GM18870 (cell line): ENCODE measurements at regions not wholly inside any gene's neighbourhood (a gene's known extent, or its start where the extent isn't known, plus 50 kb on each side); places are given as distances from the start of the nearest gene placed in this dataset.

ENCODE experiments used
- ATAC-seq: cut with Tn5 transposase; IDR thresholded peaks from one replicate; pipeline ENCODE4 v1.9.1; 2021; ENCODE audit warnings: moderate library complexity; ENCODE audit not compliant: unreplicated experiment

GRCh38 chr16:86765389-86766026, 187.2 kb downstream of the FOXL1 start:
- ATAC-seq, result no peak

DNA sequence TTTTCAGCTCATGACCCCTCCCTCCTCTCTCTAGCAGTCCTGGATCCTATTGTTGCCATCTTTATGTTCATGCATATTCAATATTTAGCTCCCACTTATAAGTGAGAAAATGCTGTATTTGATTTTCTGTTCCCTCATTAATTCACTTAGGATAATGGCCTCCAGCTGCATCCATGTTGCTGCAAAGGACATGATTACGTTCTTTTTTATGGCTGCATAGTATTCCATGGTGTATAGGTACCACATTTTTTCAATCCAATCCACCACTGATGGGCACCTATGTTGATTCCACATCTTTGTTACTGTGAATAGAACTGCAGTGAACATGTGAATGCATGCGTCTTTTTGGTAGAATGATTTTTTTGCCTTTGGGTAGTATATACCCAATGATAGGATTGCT, 188.4 kb downstream of the FOXL1 start:
- no peak for ATAC-seq

DNA sequence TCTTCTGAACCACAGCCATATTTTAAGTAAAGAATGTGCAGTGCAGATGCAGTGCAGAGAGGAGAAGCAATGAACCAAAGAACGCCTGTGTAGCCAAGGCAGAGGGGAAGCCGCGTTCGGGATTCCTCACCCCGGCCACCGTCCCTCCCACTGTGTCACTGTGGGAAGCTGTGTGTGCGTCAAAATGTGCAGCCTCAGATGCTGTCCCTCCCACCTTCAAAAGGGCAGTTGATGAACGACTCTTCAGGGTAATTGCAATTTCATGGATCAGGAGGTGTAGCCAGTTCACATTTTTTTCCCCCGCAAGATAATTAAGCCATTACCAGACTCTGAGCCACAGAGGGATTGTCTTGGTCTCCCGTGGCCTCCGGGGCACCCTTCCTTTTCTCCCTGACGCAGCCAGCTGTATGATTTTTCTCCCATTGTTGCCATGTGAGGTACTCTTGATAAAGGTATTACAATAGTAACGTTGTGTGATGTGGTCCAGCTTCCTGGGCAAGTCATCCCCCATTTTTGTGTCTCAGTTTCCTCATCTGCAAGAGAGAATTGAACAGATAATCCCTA, 190.0 kb downstream of the FOXL1 start:
- no peak for ATAC-seq

- ATAC-seq, result no peak
Measured at GRCh38 chr16:86768999-86769398, 190.7 kb downstream of the FOXL1 start.

DNA sequence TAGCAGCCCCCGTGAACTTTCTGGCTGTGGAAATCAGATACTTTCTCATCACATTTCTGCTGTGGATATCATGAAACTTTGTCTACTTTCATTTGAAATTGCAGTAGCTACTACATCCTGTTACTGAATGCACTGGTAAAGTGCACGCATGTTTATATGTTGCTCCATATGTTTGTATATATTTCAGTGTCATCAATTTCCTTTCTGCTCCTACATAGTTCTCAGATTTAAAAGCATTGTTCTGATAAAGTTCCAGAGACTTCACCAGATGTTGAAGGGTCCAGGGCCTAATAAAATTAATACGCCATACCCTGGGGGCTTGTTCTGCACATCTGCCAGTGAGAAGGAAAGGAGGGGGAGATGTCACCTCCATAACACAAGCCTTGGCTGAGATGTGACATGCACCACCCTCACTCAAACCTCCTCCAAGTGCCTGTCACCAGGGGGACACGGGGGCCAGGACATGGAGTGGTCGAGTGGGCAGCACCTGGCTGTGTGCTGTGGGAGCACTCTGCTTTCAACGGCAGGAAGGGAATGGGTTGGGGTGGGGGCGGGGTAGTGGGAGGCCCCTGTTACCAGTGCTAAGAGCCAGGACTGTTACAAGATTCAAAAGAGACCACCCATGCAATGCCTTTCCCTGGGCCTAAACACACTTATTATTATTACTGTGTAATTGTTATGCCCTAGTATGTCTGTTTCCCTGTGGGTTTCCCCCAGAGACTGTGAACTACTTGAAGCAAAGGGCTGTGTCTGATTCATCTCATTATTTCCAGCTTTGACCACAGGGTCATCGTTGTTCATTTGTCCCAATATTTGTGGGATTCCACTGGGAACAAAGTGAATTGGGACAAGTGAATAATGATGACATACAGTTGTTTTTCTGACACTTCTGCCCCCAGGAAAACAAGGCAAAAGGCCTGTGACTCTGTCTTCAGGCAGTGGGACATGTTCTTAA, 193.4 kb downstream of the FOXL1 start:
- no peak for ATAC-seq

GRCh38 chr16:86772671-86773353, 194.5 kb downstream of the FOXL1 start:
- no peak for ATAC-seq

DNA sequence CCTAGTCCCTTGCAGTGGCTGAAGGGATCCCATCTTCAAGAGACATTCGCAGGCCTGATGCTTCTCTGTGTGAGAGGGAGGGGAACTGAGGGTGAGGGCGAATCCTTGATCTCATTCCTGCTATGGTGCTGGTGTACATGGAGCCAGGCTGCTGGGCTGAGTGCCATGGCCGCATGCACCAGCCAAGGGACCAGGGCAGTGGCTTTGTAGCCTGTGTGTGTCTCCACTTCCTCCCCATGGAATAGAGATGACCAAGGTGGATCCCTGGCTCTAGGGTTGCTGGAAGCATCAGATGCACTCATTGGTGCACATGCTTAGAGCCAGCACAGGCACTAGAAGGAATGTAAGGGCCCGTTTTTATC, 195.0 kb downstream of the FOXL1 start:
- ATAC-seq, result no peak

GRCh38 chr16:86774931-86775330, 196.6 kb downstream of the FOXL1 start:
- ATAC-seq, result no peak

GRCh38 chr16:86775511-86775921, 197.2 kb downstream of the FOXL1 start:
- no peak for ATAC-seq

GRCh38 chr16:86777381-86777946, 199.1 kb downstream of the FOXL1 start:
- ATAC-seq, result no peak

- ATAC-seq, result no peak
Measured at GRCh38 chr16:86778108-86778745, 199.9 kb downstream of the FOXL1 start.

GRCh38 chr16:86778978-86779377, 200.6 kb downstream of the FOXL1 start:
- no peak for ATAC-seq

GRCh38 chr16:86781046-86781445, 202.7 kb downstream of the FOXL1 start:
- ATAC-seq, result no peak

GRCh38 chr16:86783636-86784626, 205.6 kb downstream of the FOXL1 start:
- ATAC-seq, result no peak

DNA sequence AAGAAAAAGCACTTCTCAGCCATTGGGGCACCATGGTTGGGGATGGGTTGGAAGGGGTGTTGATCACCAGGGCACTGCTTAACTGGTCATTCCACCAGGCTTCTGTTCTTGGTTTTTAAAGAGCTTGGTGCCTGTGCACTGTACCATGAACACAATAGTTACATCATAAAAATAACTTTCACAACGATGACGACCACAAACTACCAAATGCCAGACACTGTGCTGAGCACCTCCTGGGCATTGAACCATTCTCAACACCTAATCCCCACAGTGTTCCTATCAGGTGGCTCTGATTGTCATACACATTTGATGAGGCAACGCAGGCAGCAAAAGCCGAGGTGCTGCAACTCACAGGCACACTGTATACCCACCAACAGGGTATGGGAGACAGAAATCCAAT, 208.0 kb downstream of the FOXL1 start:
- ATAC-seq, result no peak

DNA sequence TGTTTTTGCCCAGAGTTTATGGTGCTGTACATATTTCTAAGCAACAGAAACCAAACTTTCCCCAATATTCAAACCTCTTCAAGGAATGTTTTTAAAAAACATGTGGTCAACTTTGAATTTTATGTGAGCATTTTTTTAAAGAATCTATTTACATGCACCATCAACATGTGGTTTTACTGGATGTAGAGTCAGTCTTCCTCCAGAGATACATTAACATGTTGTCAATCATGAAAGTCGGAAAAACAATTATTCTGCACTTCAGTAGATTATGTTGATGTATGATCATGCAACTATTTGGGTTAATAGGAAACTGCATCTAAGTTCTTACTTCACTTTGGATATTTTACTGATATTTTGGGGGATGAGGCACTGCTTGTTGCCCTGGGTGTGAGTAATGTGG, 208.6 kb downstream of the FOXL1 start:
- ATAC-seq, result no peak

DNA sequence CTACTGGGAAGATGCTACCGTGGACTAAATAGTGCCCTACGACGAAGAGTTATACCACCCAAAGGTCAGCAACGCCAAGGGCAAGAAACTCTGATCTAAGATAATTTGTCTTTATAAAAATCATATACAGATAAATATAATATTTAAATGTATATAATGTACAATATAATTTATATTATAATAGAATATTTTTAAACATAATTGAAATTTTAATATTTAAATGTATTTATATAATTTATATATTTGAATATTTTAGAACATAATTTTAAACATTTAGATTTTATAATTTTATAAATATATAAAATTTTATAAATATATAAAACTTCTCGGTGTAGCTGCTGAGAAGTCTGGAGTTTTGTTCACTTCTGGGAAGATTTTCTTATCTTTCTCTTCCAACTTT, 209.2 kb downstream of the FOXL1 start:
- no peak for ATAC-seq

DNA sequence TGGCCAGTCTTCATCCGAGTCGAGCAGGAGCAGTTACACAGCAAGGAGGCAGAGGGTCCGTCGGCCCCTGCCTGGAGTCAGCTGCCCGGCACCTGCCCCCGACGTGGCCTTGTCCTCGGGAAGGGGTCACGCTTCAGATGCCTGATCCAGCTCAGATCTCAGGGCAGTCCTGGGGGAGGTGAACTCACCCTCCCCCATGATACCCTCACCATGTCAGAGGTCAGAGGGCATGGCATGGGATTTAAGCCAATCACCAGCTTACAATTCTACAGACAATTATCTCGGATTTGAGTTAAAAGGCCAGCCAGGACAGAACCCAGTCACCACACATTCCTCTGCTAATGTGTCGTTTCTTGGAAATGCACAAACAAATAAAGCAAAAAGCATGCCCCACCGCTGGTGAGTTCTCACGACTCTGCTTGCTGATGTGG, 211.3 kb downstream of the FOXL1 start:
- ATAC-seq, result no peak

DNA sequence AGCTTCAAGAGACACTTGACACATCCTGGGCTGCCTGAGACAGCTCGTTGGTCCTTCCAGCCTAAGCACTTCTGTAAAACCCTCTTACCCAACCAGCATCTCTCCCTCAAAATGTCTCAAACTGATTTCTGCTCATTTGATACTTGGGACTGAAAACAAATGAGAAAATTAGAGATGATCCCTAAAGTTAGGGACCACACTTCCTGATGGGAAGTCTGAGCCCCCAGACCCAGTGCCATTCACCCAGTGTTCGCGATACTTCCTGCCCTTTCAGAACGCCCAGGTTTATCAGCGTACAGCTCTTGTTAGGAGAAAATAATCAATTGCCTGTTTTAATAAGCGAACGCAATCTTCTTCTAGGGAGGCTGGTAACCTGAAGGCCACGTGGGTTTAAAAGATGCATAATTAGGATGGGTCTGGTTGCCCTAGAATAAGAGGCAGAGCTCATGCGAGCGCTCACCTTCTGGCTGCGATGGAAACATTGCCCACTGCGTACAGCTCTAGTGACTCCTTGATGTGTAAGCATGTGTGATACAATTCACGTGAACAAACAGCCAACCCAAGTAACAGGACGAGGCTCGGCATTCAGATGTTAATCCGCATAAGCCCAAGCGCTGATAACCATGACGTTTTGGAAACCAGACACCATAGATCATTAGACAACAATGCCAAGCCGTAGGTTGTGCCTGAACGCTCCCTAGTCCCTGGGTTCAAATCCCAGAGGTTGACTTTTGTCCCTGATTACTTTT, 213.1 kb downstream of the FOXL1 start:
- ATAC-seq, result no peak
